ENCODE measurements at regions not wholly inside any gene's neighbourhood (a gene's known extent, or its start where the extent isn't known, plus 50 kb on each side); places are given as distances from the start of the nearest gene placed in this dataset.

- TF ChIP-seq CTCF (conservative IDR thresholded peaks at IDR 0.05; ENCODE audit: low read length) (no peak), EZH2phosphoT487 (IDR thresholded peaks at IDR 0.05; ENCODE audit: borderline replicate concordance, low read depth, low read length) (no peak)
Observed at GRCh38 chr3:170787464-170787863, 82.5 kb downstream of the RPL22L1 start.

All from OCI-LY7 (cell line).